Mesothelial cell of epicardium (in vitro differentiated cells): ENCODE measurements at regions not wholly inside any gene's neighbourhood (a gene's known extent, or its start where the extent isn't known, plus 50 kb on each side); places are given as distances from the start of the nearest gene placed in this dataset.

Experiments
- DNase-seq, 2 experiments: peaks; one replicate each; pipeline ENCODE4 v3.0.0; 2021; ENCODE audit warnings: low spot score in 2 of 2; ENCODE audit not compliant: unreplicated experiment in 2 of 2
- H3K27ac Mint-ChIP-seq: 2 replicates; pipeline ENCODE4 v1.8.0; 2021; ENCODE audit warnings: mixed read lengths
- H3K27me3 Mint-ChIP-seq: 2 replicates; pipeline ENCODE4 v1.8.0; 2021; ENCODE audit warnings: low read depth, mixed read lengths
- H3K36me3 Mint-ChIP-seq: 2 replicates; pipeline ENCODE4 v1.8.0; 2021; ENCODE audit warnings: mixed read lengths
- H3K4me1 Mint-ChIP-seq: 2 replicates; pipeline ENCODE4 v1.8.0; 2021; ENCODE audit warnings: mixed read lengths
- H3K4me3 Mint-ChIP-seq: 2 replicates; pipeline ENCODE4 v1.8.0; 2021; ENCODE audit warnings: mild to moderate bottlenecking, moderate library complexity, mixed read lengths
- H3K9me3 Mint-ChIP-seq: 2 replicates; pipeline ENCODE4 v1.8.0; 2021; ENCODE audit warnings: mixed read lengths
- TF ChIP-seq, protein P1 (sequence below): fragments of 200-600 bp; sonication (generic); IDR thresholded peaks from one replicate; pipeline ENCODE4 v1.5.0; 2021; ENCODE audit warnings: antibody characterized with exemption; ENCODE audit not compliant: unreplicated experiment

DNA sequence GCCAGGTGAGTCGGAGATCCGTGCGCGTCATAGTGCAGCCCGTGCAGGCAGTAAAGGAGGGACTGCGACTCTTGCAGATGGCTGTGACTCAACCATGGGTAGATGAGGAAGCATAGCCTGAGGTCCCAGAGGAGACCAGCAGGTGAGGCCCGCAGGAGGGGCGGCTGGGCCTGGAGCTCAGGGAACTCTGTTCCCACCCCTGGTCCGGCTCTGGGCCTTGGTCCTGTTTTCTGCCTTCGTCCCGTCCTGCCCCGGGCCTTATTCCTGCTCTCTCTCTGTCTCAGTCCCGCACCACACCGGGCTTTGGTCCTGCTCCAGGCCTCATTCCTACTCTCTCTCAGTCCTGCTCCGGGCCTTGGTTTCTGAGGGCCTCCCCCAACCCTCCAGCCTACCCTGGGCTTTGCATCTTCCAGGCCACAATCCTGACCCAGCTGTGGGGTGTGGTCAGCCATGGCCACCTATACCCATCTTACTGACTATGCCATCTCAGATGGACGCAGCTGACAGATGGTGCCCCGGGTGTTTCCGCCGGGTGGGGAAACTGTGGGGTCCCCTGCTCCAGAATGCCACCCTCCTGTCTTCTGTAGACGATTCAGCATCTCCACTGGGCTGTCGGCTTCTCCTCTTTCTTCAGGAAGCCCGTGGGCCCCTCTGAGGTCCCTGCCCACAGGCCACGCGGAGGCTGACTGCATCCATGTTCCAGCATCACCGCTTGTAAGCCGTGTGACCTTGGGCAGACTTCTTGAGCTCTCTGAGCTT lies 1134.1 kb downstream of the BRD1 start:
- TF ChIP-seq, protein P1, sequence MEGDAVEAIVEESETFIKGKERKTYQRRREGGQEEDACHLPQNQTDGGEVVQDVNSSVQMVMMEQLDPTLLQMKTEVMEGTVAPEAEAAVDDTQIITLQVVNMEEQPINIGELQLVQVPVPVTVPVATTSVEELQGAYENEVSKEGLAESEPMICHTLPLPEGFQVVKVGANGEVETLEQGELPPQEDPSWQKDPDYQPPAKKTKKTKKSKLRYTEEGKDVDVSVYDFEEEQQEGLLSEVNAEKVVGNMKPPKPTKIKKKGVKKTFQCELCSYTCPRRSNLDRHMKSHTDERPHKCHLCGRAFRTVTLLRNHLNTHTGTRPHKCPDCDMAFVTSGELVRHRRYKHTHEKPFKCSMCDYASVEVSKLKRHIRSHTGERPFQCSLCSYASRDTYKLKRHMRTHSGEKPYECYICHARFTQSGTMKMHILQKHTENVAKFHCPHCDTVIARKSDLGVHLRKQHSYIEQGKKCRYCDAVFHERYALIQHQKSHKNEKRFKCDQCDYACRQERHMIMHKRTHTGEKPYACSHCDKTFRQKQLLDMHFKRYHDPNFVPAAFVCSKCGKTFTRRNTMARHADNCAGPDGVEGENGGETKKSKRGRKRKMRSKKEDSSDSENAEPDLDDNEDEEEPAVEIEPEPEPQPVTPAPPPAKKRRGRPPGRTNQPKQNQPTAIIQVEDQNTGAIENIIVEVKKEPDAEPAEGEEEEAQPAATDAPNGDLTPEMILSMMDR = no peak
- Mint-ChIP-seq H3K9me3 (no peaks in the 10 kb centered on the region), H3K27ac (no peak overlapping the region), H3K4me3 (no peak overlapping the region), H3K27me3 (no peaks in the 10 kb centered on the region), H3K4me1 (no peaks in the 10 kb centered on the region), H3K36me3 (no peaks in the 10 kb centered on the region)
- no peak for DNase-seq

DNA sequence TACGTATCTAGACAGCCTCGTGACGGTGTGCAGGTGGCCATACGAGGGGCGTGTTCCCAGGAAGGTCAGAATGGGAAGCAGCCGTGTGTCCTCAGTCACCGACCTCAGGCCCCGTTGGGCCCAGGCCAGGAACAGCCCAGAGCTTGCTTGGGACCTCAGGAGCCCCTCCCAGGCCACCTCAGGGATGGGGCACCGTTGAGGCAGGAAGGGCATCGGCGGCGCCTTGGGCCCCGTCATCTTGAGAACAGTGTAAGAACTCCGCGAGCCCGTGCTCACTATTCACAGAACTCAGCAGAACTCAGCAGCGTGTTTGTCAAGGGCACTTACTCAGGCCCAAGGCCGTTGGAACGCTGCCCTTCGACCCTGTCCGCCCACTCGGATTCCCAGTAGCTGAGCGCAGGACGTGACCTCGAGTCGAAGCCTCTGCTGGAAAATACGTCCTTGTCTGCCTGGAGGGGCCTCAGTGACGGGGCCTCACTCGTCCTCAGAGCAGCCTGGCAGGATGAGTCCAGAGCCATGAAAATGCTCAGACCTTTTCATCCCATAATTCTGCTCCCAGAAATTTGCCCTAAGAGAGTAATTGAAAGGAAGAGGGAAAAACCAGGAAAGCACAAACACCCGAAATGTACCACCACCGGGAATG lies 1134.8 kb downstream of the BRD1 start:
- no peak overlapping the region for H3K27ac Mint-ChIP-seq
- no peak for DNase-seq
- no peaks in the 10 kb centered on the region for H3K36me3 Mint-ChIP-seq

DNA sequence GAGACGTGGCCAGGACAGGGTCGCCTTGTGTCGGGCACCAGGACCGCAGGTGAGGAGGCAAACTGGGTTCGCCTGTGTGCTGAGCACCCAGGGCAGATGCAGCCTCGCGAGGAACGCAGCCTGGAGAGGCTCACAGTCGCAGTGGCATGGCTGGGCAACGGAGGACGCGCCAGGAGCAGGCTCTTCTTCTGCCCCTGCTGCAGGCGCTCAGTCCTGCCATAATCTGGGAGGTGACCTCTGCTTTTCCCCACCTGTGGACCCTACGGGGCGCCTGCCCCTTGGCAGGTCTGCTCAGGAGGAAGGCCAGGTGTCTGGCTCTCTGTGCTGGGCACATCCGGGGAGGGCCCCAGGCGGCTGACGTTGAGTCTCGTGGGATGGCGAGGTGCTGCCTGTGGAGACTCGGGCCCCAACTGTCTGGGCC lies 1136.2 kb downstream of the BRD1 start:
- no peak for DNase-seq
- Mint-ChIP-seq H3K27me3 (no peaks in the 10 kb centered on the region), H3K4me1 (peaks cover 6% of the 10 kb centered on the region), H3K36me3 (no peaks in the 10 kb centered on the region), H3K27ac (no peak overlapping the region), H3K4me3 (no peak overlapping the region), H3K9me3 (peaks cover 6% of the 10 kb centered on the region)
- TF ChIP-seq, protein P1 = no peak

More for the DNA sequence above, 1134.8 kb downstream of the BRD1 start:
- Mint-ChIP-seq H3K9me3 (no peaks in the 10 kb centered on the region), H3K4me3 (no peak overlapping the region), H3K4me1 (peaks cover 2% of the 10 kb centered on the region), H3K27me3 (no peaks in the 10 kb centered on the region)
- TF ChIP-seq, protein P1 = no peak

DNA sequence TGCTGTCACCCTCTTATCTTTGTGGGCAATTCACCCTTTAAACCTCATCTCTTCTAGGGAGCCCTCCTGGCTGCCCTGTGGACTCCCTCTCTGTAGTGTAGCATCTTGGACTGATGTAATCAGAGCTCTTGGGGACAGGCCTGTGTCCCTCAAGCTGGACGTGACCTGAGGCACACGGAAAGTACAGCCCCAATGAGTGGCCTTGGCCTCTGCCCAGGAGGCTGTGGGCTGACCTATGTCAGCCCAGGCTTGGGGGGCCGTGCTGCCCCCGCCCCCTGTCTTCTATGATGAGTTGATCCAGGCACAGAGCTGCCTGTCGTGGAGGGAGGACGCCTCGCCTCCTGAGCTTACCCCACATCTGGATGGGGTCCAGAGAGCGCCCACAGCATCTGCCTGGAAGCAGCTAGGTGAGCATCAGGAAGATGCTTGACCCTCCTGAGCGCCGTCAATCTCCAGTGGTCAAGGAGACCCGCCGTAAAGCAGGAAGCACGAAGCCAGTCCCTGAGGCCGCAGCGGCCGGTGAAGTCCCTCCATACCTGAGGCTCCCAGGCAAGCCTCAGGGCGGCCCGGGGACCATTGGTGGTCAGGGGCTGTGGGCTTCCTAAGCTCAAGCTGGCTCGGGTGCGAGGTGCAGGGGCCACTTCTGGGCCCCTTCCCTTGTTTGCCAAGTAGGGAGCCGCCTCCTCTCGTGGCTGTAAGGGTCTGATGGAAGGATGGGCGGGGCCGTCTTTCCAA lies 1136.9 kb downstream of the BRD1 start:
- Mint-ChIP-seq H3K4me1 (peaks cover 6% of the 10 kb centered on the region), H3K27me3 (no peaks in the 10 kb centered on the region), H3K36me3 (no peaks in the 10 kb centered on the region), H3K9me3 (peaks cover 8% of the 10 kb centered on the region), H3K27ac (no peak overlapping the region), H3K4me3 (no peak overlapping the region)
- TF ChIP-seq, protein P1 = no peak
- DNase-seq = no peak

DNA sequence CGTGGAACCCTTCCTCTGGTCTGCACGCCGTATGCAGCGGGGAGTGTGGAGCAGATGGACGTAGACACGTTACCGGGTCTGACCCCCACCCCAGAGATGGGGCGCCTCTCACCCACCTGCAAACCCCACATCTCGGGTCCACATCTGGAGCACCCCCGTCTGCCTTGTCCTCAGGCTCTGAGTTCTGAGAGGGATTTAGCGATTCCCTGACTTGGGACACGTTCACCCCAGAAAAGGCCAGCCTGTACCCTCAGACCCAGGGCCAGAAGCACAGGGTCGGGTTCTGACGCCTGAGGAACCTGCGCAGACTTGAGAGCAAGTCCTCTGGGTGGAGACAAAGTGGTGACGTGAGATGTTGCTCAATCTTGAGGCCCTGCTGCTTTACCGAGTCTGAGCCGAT lies 1138.5 kb downstream of the BRD1 start:
- no peaks in the 10 kb centered on the region for H3K27me3 Mint-ChIP-seq
- H3K36me3 Mint-ChIP-seq = no peaks in the 10 kb centered on the region
- H3K27ac Mint-ChIP-seq = no peak overlapping the region
- peaks cover 6% of the 10 kb centered on the region for H3K4me1 Mint-ChIP-seq
- DNase-seq = no peak
- H3K4me3 Mint-ChIP-seq = no peak overlapping the region
- H3K9me3 Mint-ChIP-seq = peaks cover 8% of the 10 kb centered on the region
- TF ChIP-seq, protein P1 = no peak
